ENCODE measurements at regions not wholly inside any gene's neighbourhood (a gene's known extent, or its start where the extent isn't known, plus 50 kb on each side); places are given as distances from the start of the nearest gene placed in this dataset.

- H3K27ac ChIP-seq, result no peak overlapping the region
- DNase-seq, result no peak
- in situ Hi-C loops (cut with MboI; ENCODE audit: low pct_ligation_motif_present in 1 of 4, low pct_unique_long_range_greater_than_20kb in 1 of 4, low sequenced_read_pairs in 3 of 4) (no loop called here), intact Hi-C loops (cut with DNase I; ENCODE audit: low total_unique reads) (no loop called here)
- 66 to 70% methylated on average over 5 to 7 of the region's 7 CpGs for WGBS, 2 donors (ENCODE audit: low coverage in 1 of 2)
- TF ChIP-seq, protein P1, sequence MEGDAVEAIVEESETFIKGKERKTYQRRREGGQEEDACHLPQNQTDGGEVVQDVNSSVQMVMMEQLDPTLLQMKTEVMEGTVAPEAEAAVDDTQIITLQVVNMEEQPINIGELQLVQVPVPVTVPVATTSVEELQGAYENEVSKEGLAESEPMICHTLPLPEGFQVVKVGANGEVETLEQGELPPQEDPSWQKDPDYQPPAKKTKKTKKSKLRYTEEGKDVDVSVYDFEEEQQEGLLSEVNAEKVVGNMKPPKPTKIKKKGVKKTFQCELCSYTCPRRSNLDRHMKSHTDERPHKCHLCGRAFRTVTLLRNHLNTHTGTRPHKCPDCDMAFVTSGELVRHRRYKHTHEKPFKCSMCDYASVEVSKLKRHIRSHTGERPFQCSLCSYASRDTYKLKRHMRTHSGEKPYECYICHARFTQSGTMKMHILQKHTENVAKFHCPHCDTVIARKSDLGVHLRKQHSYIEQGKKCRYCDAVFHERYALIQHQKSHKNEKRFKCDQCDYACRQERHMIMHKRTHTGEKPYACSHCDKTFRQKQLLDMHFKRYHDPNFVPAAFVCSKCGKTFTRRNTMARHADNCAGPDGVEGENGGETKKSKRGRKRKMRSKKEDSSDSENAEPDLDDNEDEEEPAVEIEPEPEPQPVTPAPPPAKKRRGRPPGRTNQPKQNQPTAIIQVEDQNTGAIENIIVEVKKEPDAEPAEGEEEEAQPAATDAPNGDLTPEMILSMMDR (IDR thresholded peaks at IDR 0.05), result no peak
- peaks cover 15% of the 10 kb centered on the region for H3K27me3 ChIP-seq
- H3K4me1 ChIP-seq, result no peaks in the 10 kb centered on the region
- H3K36me3 ChIP-seq, result no peaks in the 10 kb centered on the region
- no peak overlapping the region for H3K4me3 ChIP-seq
- no peaks in the 10 kb centered on the region for H3K9me3 ChIP-seq
Measured at GRCh38 chr11:19359221-19360000, 118.7 kb upstream of the E2F8 start.

DNA sequence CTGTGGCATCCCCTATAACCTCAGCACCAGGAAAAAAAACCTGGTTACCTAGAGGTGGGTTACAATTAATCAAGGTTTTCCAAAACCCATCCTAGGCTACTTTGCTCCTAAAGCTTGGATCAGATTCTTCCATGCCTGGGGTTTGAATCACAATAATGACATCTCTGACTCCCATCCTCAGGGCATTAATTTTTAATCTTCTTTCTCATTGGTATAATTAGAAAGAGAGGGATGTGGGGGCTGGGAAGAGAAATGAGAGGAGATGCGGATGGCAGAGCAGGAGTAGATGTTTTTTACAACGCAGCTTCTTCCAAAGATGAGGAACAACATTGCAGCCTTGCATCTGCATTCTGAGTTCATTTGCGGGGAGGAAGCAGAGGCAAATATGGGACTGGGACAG, 117.2 kb upstream of the E2F8 start:
- in situ Hi-C loops (cut with MboI; ENCODE audit: low pct_ligation_motif_present in 1 of 4, low pct_unique_long_range_greater_than_20kb in 1 of 4, low sequenced_read_pairs in 3 of 4), result no loop called here

GRCh38 chr11:19355601-19356000, 114.9 kb upstream of the E2F8 start:
- H3K27ac ChIP-seq, result no peak overlapping the region
- no peak for DNase-seq
- intact Hi-C loops (cut with DNase I; ENCODE audit: low total_unique reads), result no loop called here
- H3K9me3 ChIP-seq, result no peaks in the 10 kb centered on the region
- WGBS, 2 donors (ENCODE audit: low coverage in 1 of 2), result 54% methylated on average over 1 of the region's 1 CpG; no CpG with 5 or more reads in 1 of the 2 donors
- TF ChIP-seq POLR2A (IDR thresholded peaks at IDR 0.05) (no peak), EP300 (IDR thresholded peaks at IDR 0.05; ENCODE audit: low read depth) (no peak), POLR2AphosphoS5 (IDR thresholded peaks at IDR 0.05) (no peak)
- TF ChIP-seq, protein P1 (IDR thresholded peaks at IDR 0.05), result no peak
- no peak overlapping the region for H3K4me3 ChIP-seq
- H3K4me1 ChIP-seq, result no peaks in the 10 kb centered on the region
- peaks cover 37% of the 10 kb centered on the region for H3K27me3 ChIP-seq
- no peaks in the 10 kb centered on the region for H3K36me3 ChIP-seq
- in situ Hi-C loops (cut with MboI; ENCODE audit: low pct_ligation_motif_present in 1 of 4, low pct_unique_long_range_greater_than_20kb in 1 of 4, low sequenced_read_pairs in 3 of 4), result no loop called here

More for the DNA sequence above, 117.2 kb upstream of the E2F8 start:
- intact Hi-C loops (cut with DNase I; ENCODE audit: low total_unique reads), result no loop called here
- Histone ChIP-seq H3K27ac (no peak overlapping the region), H3K36me3 (no peaks in the 10 kb centered on the region), H3K27me3 (peaks cover 27% of the 10 kb centered on the region), H3K4me1 (no peaks in the 10 kb centered on the region), H3K9me3 (no peaks in the 10 kb centered on the region), H3K4me3 (no peak overlapping the region)
- 69 to 89% methylated on average over 3 of the region's 3 CpGs for WGBS, 2 donors (ENCODE audit: low coverage in 1 of 2)
- TF ChIP-seq EP300 (IDR thresholded peaks at IDR 0.05; ENCODE audit: low read depth) (no peak), POLR2A (IDR thresholded peaks at IDR 0.05) (no peak), POLR2AphosphoS5 (IDR thresholded peaks at IDR 0.05) (no peak)
- TF ChIP-seq, protein P1 (IDR thresholded peaks at IDR 0.05), result no peak
- no peak for DNase-seq

- intact Hi-C loops (cut with DNase I; ENCODE audit: low total_unique reads), result no loop called here
- no peak overlapping the region for H3K4me3 ChIP-seq
- H3K9me3 ChIP-seq, result no peaks in the 10 kb centered on the region
- WGBS, 2 donors (ENCODE audit: low coverage in 1 of 2), result 98% methylated on average over 2 of the region's 2 CpGs; no CpG with 5 or more reads in 1 of the 2 donors
- H3K4me1 ChIP-seq, result no peaks in the 10 kb centered on the region
- H3K36me3 ChIP-seq, result no peaks in the 10 kb centered on the region
- peaks cover 50% of the 10 kb centered on the region for H3K27me3 ChIP-seq
- no peak overlapping the region for H3K27ac ChIP-seq
- no peak for DNase-seq
- in situ Hi-C loops (cut with MboI; ENCODE audit: low pct_ligation_motif_present in 1 of 4, low pct_unique_long_range_greater_than_20kb in 1 of 4, low sequenced_read_pairs in 3 of 4), result no loop called here
- TF ChIP-seq EP300 (IDR thresholded peaks at IDR 0.05; ENCODE audit: low read depth), result no peak
- TF ChIP-seq, protein P1 (IDR thresholded peaks at IDR 0.05), result no peak
- no peak for TF ChIP-seq POLR2A (IDR thresholded peaks at IDR 0.05)
- TF ChIP-seq POLR2AphosphoS5 (IDR thresholded peaks at IDR 0.05), result no peak
Measured at GRCh38 chr11:19353287-19353850, 112.6 kb upstream of the E2F8 start.

All from transverse colon (tissue), 4 donors.